ENCODE measurements at regions not wholly inside any gene's neighbourhood (a gene's known extent, or its start where the extent isn't known, plus 50 kb on each side); places are given as distances from the start of the nearest gene placed in this dataset.

- H3K4me3 Mint-ChIP-seq, result no peak overlapping the region
- intact Hi-C loops (cut with micrococcal nuclease), result no loop called here
- CTCF ChIA-PET, result interaction anchor here (1.0 to 1.7 kb wide), 2 partner anchors 12 to 173 kb away, joined by 3 to 4 read pairs; no protein-coding TSS in a partner anchor
Observed at GRCh38 chr2:195486987-195487644, 169.9 kb upstream of the SLC39A10 start.

More at GRCh38 chr2:195486987-195487644, 169.9 kb upstream of the SLC39A10 start:
- DNase-seq (no peak), ATAC-seq (ENCODE audit: low read depth) (no peak)
- Histone ChIP-seq H3K27me3 (replicated peaks in 1 of 4; ENCODE audit: control extremely low read depth in 1 of 4, control insufficient read depth in 3 of 4, insufficient read depth in 4 of 4, low read length in 3 of 4) (no peaks in the 10 kb centered on the region), H3K4me3 (ENCODE audit: control extremely low read depth in 1 of 5, extremely low read depth in 1 of 5, insufficient read depth in 1 of 5, low read depth in 2 of 5, low read length in 4 of 5) (no peak overlapping the region), H3K9ac (ENCODE audit: low read length) (no peak overlapping the region), H3K79me2 (ENCODE audit: control insufficient read depth, insufficient read depth, low read length) (no peaks in the 10 kb centered on the region), H4K20me1 (ENCODE audit: control insufficient read depth, insufficient read depth, low read length, poor library complexity, severe bottlenecking) (no peaks in the 10 kb centered on the region), H3K4me2 (replicated peaks; ENCODE audit: low read depth, low read length, poor library complexity, severe bottlenecking) (no peak overlapping the region), H3K4me1 (ENCODE audit: control insufficient read depth in 2 of 2, insufficient read depth in 2 of 2, low read length in 2 of 2) (peaks cover 0 to 3% of the 10 kb centered on the region in 2 donors), H3K27ac (ENCODE audit: low read length in 2 of 2) (no peak overlapping the region), H3K9me3 (ENCODE audit: control extremely low read depth in 1 of 3, control insufficient read depth in 2 of 3, insufficient read depth in 1 of 3, low read length in 2 of 3) (no peaks in the 10 kb centered on the region), H3K36me3 (replicated peaks in 1 of 2; ENCODE audit: control extremely low read depth in 1 of 2, control insufficient read depth in 1 of 2, extremely low read depth in 1 of 2, insufficient read depth in 2 of 2, low read length in 1 of 2) (peaks cover 0 to 1% of the 10 kb centered on the region in 2 experiments), H2AFZ (ENCODE audit: insufficient read depth, low read depth, low read length, poor library complexity, severe bottlenecking) (no peak overlapping the region)
- Mint-ChIP-seq H3K27me3 (no peaks in the 10 kb centered on the region), H3K4me1 (no peaks in the 10 kb centered on the region), H3K9me3 (ENCODE audit: insufficient read depth) (no peaks in the 10 kb centered on the region), H3K27ac (no peak overlapping the region)
- no peak for TF ChIP-seq EZH2 (IDR thresholded peaks at IDR 0.05; ENCODE audit: borderline replicate concordance, insufficient read depth, low read depth, low read length, poor library complexity, severe bottlenecking)
- TF ChIP-seq CTCF (IDR thresholded peaks at IDR 0.05), result no peak
- POLR2A ChIA-PET, result no interaction called here
- WGBS (ENCODE audit: insufficient coverage), result no CpG with 5 or more reads among the region's 1 CpG

All from B cell (primary cell).